ENCODE measurements at regions not wholly inside any gene's neighbourhood (a gene's known extent, or its start where the extent isn't known, plus 50 kb on each side); places are given as distances from the start of the nearest gene placed in this dataset.

GRCh38 chr18:46222710-46223360 is 118.7 kb downstream of the HAUS1 start (continued):
- TF ChIP-seq RBBP5 (IDR thresholded peaks at IDR 0.05; ENCODE audit: borderline replicate concordance, low read depth, low read length) (no peak), YY1 (IDR thresholded peaks at IDR 0.05; ENCODE audit: low read depth, low read length) (no peak), EP300 (IDR thresholded peaks at IDR 0.05; ENCODE audit: borderline replicate concordance in 1 of 2, low read depth in 2 of 2, low read length in 2 of 2) (no peak), TCF12 (IDR thresholded peaks at IDR 0.05; ENCODE audit: low read depth, low read length) (no peak), TBP (IDR thresholded peaks at IDR 0.05; ENCODE audit: low read depth, low read length) (no peak), FOSL1 (IDR thresholded peaks at IDR 0.05; ENCODE audit: insufficient read depth, low read depth, low read length) (no peak), KDM1A (IDR thresholded peaks at IDR 0.05; ENCODE audit: borderline replicate concordance, low read length) (no peak)

All from H1 (cell line).